ENCODE measurements at regions not wholly inside any gene's neighbourhood (a gene's known extent, or its start where the extent isn't known, plus 50 kb on each side); places are given as distances from the start of the nearest gene placed in this dataset.
"Not testable (repeated sequence)": the region's sequence is repeated elsewhere in the genome, so short reads cannot be mapped to it uniquely, and the experiment has no call there.

GRCh38 chr3:130800829-130801228 is 54.2 kb upstream of the PIK3R4 start:
- no peaks in the 10 kb centered on the region for H3K4me1 ChIP-seq
- peaks cover 0 to 4% of the 10 kb centered on the region in 2 donors for H3K9me3 ChIP-seq
- TF ChIP-seq, protein P1, sequence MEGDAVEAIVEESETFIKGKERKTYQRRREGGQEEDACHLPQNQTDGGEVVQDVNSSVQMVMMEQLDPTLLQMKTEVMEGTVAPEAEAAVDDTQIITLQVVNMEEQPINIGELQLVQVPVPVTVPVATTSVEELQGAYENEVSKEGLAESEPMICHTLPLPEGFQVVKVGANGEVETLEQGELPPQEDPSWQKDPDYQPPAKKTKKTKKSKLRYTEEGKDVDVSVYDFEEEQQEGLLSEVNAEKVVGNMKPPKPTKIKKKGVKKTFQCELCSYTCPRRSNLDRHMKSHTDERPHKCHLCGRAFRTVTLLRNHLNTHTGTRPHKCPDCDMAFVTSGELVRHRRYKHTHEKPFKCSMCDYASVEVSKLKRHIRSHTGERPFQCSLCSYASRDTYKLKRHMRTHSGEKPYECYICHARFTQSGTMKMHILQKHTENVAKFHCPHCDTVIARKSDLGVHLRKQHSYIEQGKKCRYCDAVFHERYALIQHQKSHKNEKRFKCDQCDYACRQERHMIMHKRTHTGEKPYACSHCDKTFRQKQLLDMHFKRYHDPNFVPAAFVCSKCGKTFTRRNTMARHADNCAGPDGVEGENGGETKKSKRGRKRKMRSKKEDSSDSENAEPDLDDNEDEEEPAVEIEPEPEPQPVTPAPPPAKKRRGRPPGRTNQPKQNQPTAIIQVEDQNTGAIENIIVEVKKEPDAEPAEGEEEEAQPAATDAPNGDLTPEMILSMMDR (IDR thresholded peaks at IDR 0.05): no peak
- H3K4me3 ChIP-seq: no peak overlapping the region
- no peaks in the 10 kb centered on the region for H3K36me3 ChIP-seq
- DNase-seq (ENCODE audit: low spot score): no peak
- no peak overlapping the region for H3K27ac ChIP-seq
- no peaks in the 10 kb centered on the region for H3K27me3 ChIP-seq

DNA sequence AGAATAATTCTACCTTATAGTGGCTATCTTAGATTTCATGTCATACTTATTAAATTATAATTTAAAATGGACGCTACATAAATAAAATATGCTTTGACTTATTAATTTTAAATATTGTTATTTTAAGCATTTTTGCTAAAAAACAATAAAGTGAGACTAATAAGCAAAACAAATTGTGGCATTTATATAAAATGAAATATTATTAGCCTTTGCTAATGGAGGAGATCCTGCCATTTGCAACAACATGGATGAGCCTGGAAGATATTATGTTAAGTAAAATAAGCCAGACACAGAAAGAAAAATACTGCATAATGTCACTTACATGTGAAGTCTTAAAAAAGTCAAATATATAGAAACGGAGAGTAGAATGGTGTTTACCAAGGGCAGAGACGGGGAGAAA is 54.8 kb upstream of the PIK3R4 start:
- TF ChIP-seq, protein P1 (IDR thresholded peaks at IDR 0.05): no peak
- Histone ChIP-seq H3K4me1 (no peaks in the 10 kb centered on the region), H3K36me3 (no peaks in the 10 kb centered on the region), H3K27ac (no peak overlapping the region), H3K27me3 (no peaks in the 10 kb centered on the region), H3K9me3 (peaks cover 0 to 4% of the 10 kb centered on the region in 2 donors), H3K4me3 (no peak overlapping the region)
- DNase-seq (ENCODE audit: low spot score): no peak

DNA sequence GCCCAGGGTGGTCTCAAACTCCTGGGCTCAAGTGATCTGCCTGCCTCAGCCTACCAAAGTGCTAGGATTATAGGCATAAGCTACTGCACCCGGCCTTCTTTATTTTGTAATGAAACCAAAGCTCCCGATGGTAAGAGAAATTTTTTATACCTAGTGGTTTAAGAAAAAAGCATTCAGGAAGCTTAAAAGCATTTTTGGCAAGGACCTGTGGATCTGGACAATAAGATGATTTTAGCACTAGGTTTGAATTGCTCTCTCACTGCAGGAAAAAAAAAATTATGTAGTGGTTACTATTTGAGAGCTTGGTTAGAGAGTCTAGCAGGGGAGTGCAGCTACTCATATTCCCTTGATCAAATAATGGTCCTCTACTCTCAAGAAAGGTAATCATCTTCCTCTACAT is 64.9 kb upstream of the PIK3R4 start:
- DNase-seq (ENCODE audit: low spot score): no peak

DNA sequence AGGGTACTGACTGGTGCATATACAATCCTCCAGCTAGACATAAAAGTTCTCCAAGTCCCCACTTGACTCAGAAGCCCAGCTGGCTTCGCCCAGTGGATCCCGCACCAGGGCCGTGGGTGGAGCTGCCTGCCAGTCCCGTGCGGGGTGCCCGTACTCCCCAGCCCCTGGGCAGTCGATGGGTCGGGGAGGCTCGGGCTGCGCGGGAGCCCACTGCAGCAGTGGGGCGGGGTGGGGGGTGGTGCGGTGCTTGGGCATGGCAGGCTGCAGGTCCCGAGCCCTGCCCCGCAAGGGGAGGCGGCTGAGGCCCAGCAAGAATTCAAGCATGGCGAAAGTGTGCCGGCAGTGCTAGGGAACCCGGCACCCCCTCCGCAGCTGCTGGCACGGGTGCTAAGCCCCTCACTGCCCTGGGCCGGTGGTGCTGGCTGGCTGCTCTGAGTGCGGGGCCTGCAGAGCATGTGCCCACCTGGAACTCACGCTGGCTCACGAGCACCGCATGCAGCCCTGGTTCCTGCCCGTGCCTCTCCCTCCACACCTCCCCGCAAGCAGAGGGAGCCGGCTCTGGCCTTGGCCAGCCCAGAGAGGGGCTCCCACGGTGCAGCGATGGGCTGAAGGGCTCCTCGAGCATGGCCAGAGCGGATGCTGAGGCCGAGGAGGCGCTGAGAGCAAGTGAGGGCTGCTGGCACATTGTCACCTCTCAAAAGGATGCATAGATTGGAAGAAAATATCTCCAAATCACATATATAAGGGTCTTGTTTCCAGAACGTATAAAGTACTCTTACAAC is 68.3 kb upstream of the PIK3R4 start:
- H3K9me3 ChIP-seq: no peaks in the 10 kb centered on the region
- no peak overlapping the region for H3K4me3 ChIP-seq
- no peaks in the 10 kb centered on the region for H3K27me3 ChIP-seq
- TF ChIP-seq, protein P1 (IDR thresholded peaks at IDR 0.05): no peak
- no peaks in the 10 kb centered on the region for H3K36me3 ChIP-seq
- no peaks in the 10 kb centered on the region for H3K4me1 ChIP-seq
- no peak for DNase-seq (ENCODE audit: low spot score)
- H3K27ac ChIP-seq: no peak overlapping the region

More for the DNA sequence above, 64.9 kb upstream of the PIK3R4 start:
- Histone ChIP-seq H3K36me3 (no peaks in the 10 kb centered on the region), H3K4me1 (no peaks in the 10 kb centered on the region), H3K27ac (no peak overlapping the region), H3K9me3 (no peaks in the 10 kb centered on the region), H3K4me3 (no peak overlapping the region), H3K27me3 (no peaks in the 10 kb centered on the region)
- TF ChIP-seq, protein P1 (IDR thresholded peaks at IDR 0.05): no peak

GRCh38 chr3:130816561-130817445 is 70.2 kb upstream of the PIK3R4 start:
- H3K27ac ChIP-seq: no peak overlapping the region
- H3K4me3 ChIP-seq: no peak overlapping the region
- DNase-seq (ENCODE audit: low spot score): no peak
- no peaks in the 10 kb centered on the region for H3K36me3 ChIP-seq
- no peaks in the 10 kb centered on the region for H3K27me3 ChIP-seq
- H3K9me3 ChIP-seq: no peaks in the 10 kb centered on the region
- TF ChIP-seq, protein P1 (IDR thresholded peaks at IDR 0.05): no peak
- H3K4me1 ChIP-seq: no peaks in the 10 kb centered on the region

- not testable (repeated sequence) for H3K27me3 ChIP-seq, H3K4me3 ChIP-seq, H3K9me3 ChIP-seq
These were observed 71.4 kb upstream of the PIK3R4 start for GRCh38 chr3:130818066-130818465.

More at GRCh38 chr3:130818066-130818465, 71.4 kb upstream of the PIK3R4 start:
- not testable (repeated sequence) for H3K4me1 ChIP-seq; H3K36me3 ChIP-seq; DNase-seq (ENCODE audit: low spot score); H3K27ac ChIP-seq

Measured in right atrium auricular region (tissue), 2 donors.